NCI-H187 treated with DMSO at 0.1 percent for 48 hours (cell line): ENCODE measurements at regions not wholly inside any gene's neighbourhood (a gene's known extent, or its start where the extent isn't known, plus 50 kb on each side); places are given as distances from the start of the nearest gene placed in this dataset.
"Not testable (repeated sequence)": the region's sequence is repeated elsewhere in the genome, so short reads cannot be mapped to it uniquely, and the experiment has no call there.

ENCODE experiments used
- DNase-seq: peaks from one replicate; lab custom pipeline; 2025; lab: John Stamatoyannopoulos, UW

GRCh38 chr5:2168601-2169429 lies 286.1 kb upstream of the IRX4 start:
- DNase-seq: no peak

GRCh38 chr5:2167671-2168070 lies 284.9 kb upstream of the IRX4 start:
- no peak for DNase-seq

- DNase-seq: no peak
These were observed 284.3 kb upstream of the IRX4 start for GRCh38 chr5:2166979-2167377.

- no peak for DNase-seq
These were observed 283.7 kb upstream of the IRX4 start for GRCh38 chr5:2166306-2166978.

GRCh38 chr5:2165615-2166305 lies 283.0 kb upstream of the IRX4 start:
- DNase-seq: no peak

- DNase-seq: no peak
These were observed 282.5 kb upstream of the IRX4 start for GRCh38 chr5:2165203-2165602.

- no peak for DNase-seq
These were observed 281.9 kb upstream of the IRX4 start for GRCh38 chr5:2164586-2164985.

- no peak for DNase-seq
These were observed 281.3 kb upstream of the IRX4 start for GRCh38 chr5:2163940-2164490.

- DNase-seq: no peak
These were observed 280.5 kb upstream of the IRX4 start for GRCh38 chr5:2163060-2163856.

- DNase-seq: no peak
These were observed 278.1 kb upstream of the IRX4 start for GRCh38 chr5:2160811-2161210.

- no peak for DNase-seq
These were observed 276.0 kb upstream of the IRX4 start for GRCh38 chr5:2158767-2159166.

GRCh38 chr5:2158109-2158508 lies 275.4 kb upstream of the IRX4 start:
- DNase-seq: no peak

GRCh38 chr5:2157372-2157771 lies 274.6 kb upstream of the IRX4 start:
- DNase-seq: no peak

- DNase-seq: peak; percentile 23
These were observed 273.8 kb upstream of the IRX4 start for GRCh38 chr5:2156358-2157059.

- DNase-seq: no peak
These were observed 272.8 kb upstream of the IRX4 start for GRCh38 chr5:2155556-2155955.

GRCh38 chr5:2153802-2154201 lies 271.1 kb upstream of the IRX4 start:
- no peak for DNase-seq

GRCh38 chr5:2153350-2153749 lies 270.6 kb upstream of the IRX4 start:
- no peak for DNase-seq

- DNase-seq: not testable (repeated sequence)
These were observed 268.7 kb upstream of the IRX4 start for GRCh38 chr5:2151301-2151888.

- no peak for DNase-seq
These were observed 266.4 kb upstream of the IRX4 start for GRCh38 chr5:2149195-2149539.

- no peak for DNase-seq
These were observed 265.8 kb upstream of the IRX4 start for GRCh38 chr5:2148312-2149194.
